ENCODE measurements at regions not wholly inside any gene's neighbourhood (a gene's known extent, or its start where the extent isn't known, plus 50 kb on each side); places are given as distances from the start of the nearest gene placed in this dataset.

GRCh38 chr13:34853161-34853560 lies 88.9 kb upstream of the NBEA start:
- no peaks in the 10 kb centered on the region for H3K36me3 ChIP-seq
- no peak for DNase-seq
- no peak overlapping the region for H3K4me3 ChIP-seq
- no peaks in the 10 kb centered on the region for H3K9me3 ChIP-seq
- intact Hi-C loops (cut with DNase I; ENCODE audit: low total_unique reads), result no loop called here
- no peak for TF ChIP-seq POLR2AphosphoS5 (IDR thresholded peaks at IDR 0.05)
- WGBS, 5 donors, result 46 to 71% (median 64%) methylated on average over 4 of the region's 4 CpGs
- H3K27ac ChIP-seq, result no peak overlapping the region
- H3K4me1 ChIP-seq, result no peaks in the 10 kb centered on the region
- H3K27me3 ChIP-seq (replicated peaks in 1 of 7), result no peaks in the 10 kb centered on the region

GRCh38 chr13:34857558-34858325 lies 84.3 kb upstream of the NBEA start:
- no peak for DNase-seq
- intact Hi-C loops (cut with DNase I; ENCODE audit: low total_unique reads), result no loop called here
- Histone ChIP-seq H3K27ac (no peak overlapping the region), H3K27me3 (replicated peaks in 1 of 7) (no peaks in the 10 kb centered on the region), H3K4me3 (no peak overlapping the region), H3K4me1 (no peaks in the 10 kb centered on the region), H3K36me3 (no peaks in the 10 kb centered on the region), H3K9me3 (no peaks in the 10 kb centered on the region)
- TF ChIP-seq CTCF (IDR thresholded peaks at IDR 0.05 in 8 of 11, conservative IDR thresholded peaks at IDR 0.05 in 3 of 11), result no peak
- TF ChIP-seq POLR2A (IDR thresholded peaks at IDR 0.05), result no peak
- no peak for TF ChIP-seq POLR2AphosphoS5 (IDR thresholded peaks at IDR 0.05)

GRCh38 chr13:34862311-34862710 lies 79.8 kb upstream of the NBEA start:
- no peaks in the 10 kb centered on the region for H3K36me3 ChIP-seq
- H3K9me3 ChIP-seq, result no peaks in the 10 kb centered on the region
- intact Hi-C loops (cut with DNase I; ENCODE audit: low total_unique reads), result no loop called here
- H3K27me3 ChIP-seq (replicated peaks in 1 of 7), result no peaks in the 10 kb centered on the region
- H3K4me1 ChIP-seq, result no peaks in the 10 kb centered on the region
- 84 to 92% (median 89%) methylated on average over 2 of the region's 2 CpGs for WGBS, 5 donors
- no peak overlapping the region for H3K27ac ChIP-seq
- no peak overlapping the region for H3K4me3 ChIP-seq
- DNase-seq, result no peak
- no peak for TF ChIP-seq POLR2A (IDR thresholded peaks at IDR 0.05)
- TF ChIP-seq CTCF (IDR thresholded peaks at IDR 0.05 in 8 of 11, conservative IDR thresholded peaks at IDR 0.05 in 3 of 11), result no peak
- no peak for TF ChIP-seq POLR2AphosphoS5 (IDR thresholded peaks at IDR 0.05)

GRCh38 chr13:34862716-34863115 lies 79.4 kb upstream of the NBEA start:
- Histone ChIP-seq H3K9me3 (no peaks in the 10 kb centered on the region), H3K27ac (no peak overlapping the region), H3K36me3 (no peaks in the 10 kb centered on the region), H3K4me3 (no peak overlapping the region), H3K4me1 (no peaks in the 10 kb centered on the region), H3K27me3 (replicated peaks in 1 of 7) (no peaks in the 10 kb centered on the region)
- no peak for DNase-seq
- WGBS, 5 donors, result 72 to 89% (median 80%) methylated on average over 3 of the region's 3 CpGs
- intact Hi-C loops (cut with DNase I; ENCODE audit: low total_unique reads), result no loop called here
- no peak for TF ChIP-seq CTCF (IDR thresholded peaks at IDR 0.05 in 8 of 11, conservative IDR thresholded peaks at IDR 0.05 in 3 of 11)
- TF ChIP-seq POLR2AphosphoS5 (IDR thresholded peaks at IDR 0.05), result no peak

Measured in spleen (tissue), 11 donors.